Epithelial cell of proximal tubule (primary cell): ENCODE measurements at regions not wholly inside any gene's neighbourhood (a gene's known extent, or its start where the extent isn't known, plus 50 kb on each side); places are given as distances from the start of the nearest gene placed in this dataset.

Source experiments
- DNase-seq: peaks from one replicate; pipeline ENCODE4 v3.0.0-alpha.2; 2011; ENCODE audit warnings: low read depth
- H3K4me3 ChIP-seq: 2 replicates; pipeline ENCODE4 v1.5.1; 2011; ENCODE audit warnings: low read depth, mild to moderate bottlenecking, low read length
- CTCF ChIP-seq: conservative IDR thresholded peaks from 2 replicates; pipeline ENCODE4 v1.5.1; 2012; ENCODE audit warnings: low read depth, mild to moderate bottlenecking, low read length

- DNase-seq: no peak
- H3K4me3 ChIP-seq: no peak overlapping the region
- no peak for TF ChIP-seq CTCF
Measured at GRCh38 chr20:22213271-22213670, 371.1 kb downstream of the FOXA2 start.

- no peak overlapping the region for H3K4me3 ChIP-seq
- no peak for DNase-seq
- TF ChIP-seq CTCF: no peak
Measured at GRCh38 chr20:22207280-22207679, 377.1 kb downstream of the FOXA2 start.

- H3K4me3 ChIP-seq: no peak overlapping the region
- TF ChIP-seq CTCF: no peak
- DNase-seq: no peak
Measured at GRCh38 chr20:22204801-22205200, 379.6 kb downstream of the FOXA2 start.

GRCh38 chr20:22182148-22182547, 402.2 kb downstream of the FOXA2 start:
- TF ChIP-seq CTCF: no peak
- no peak for DNase-seq
- no peak overlapping the region for H3K4me3 ChIP-seq

- no peak for DNase-seq
- H3K4me3 ChIP-seq: no peak overlapping the region
- TF ChIP-seq CTCF: peak; percentile 28
Measured at GRCh38 chr20:22180244-22180643, 404.1 kb downstream of the FOXA2 start.

- no peak for TF ChIP-seq CTCF
- peak; percentile 15 for DNase-seq
- H3K4me3 ChIP-seq: no peak overlapping the region
Measured at GRCh38 chr20:22160101-22160652, 424.2 kb downstream of the FOXA2 start.

- no peak overlapping the region for H3K4me3 ChIP-seq
- DNase-seq: no peak
- no peak for TF ChIP-seq CTCF
Measured at GRCh38 chr20:22159276-22159675, 425.1 kb downstream of the FOXA2 start.
